A549 (cell line): ENCODE measurements at regions not wholly inside any gene's neighbourhood (a gene's known extent, or its start where the extent isn't known, plus 50 kb on each side); places are given as distances from the start of the nearest gene placed in this dataset.

Source experiments
- ATAC-seq, 2 experiments: fragments of 200-7000 bp in 1 of 2; fragments of >200 bp in 1 of 2; cut with Nextera tagmentation in 1 of 2; cut with Tn5 transposase in 1 of 2; 3 replicates each; pipeline versions ENCODE4 v1.8.0 to v1.9.1; 2018 to 2020; ENCODE audit warnings: mild to moderate bottlenecking in 1 of 2, moderate library complexity in 1 of 2
- CTCF ChIA-PET: fragments of 300-600 bp; sonication (Branson Sonifier 250); formaldehyde crosslinking; extraction: SDS; loops from one replicate; lab custom pipeline; 2021; ENCODE audit warnings: antibody characterized with exemption, inconsistent platforms; lab: Yijun Ruan, JAX
- POLR2A ChIA-PET: fragments of 350-600 bp; formaldehyde crosslinking; extraction: SDS; loops from one replicate; lab custom pipeline; 2021; ENCODE audit warnings: antibody characterized with exemption, inconsistent platforms; lab: Yijun Ruan, JAX
- DNase-seq, 2 experiments: peaks; one replicate each; pipeline versions ENCODE4 v3.0.0 to v3.0.0-alpha.2; 2011 to 2016; ENCODE audit warnings: low read depth in 1 of 2, low spot score in 1 of 2
- FAIRE-seq: peaks from 2 replicates; lab custom pipeline; 2011; peaks lifted over from hg19 to GRCh38; lab: Jason Lieb, UNC
- H3K27ac ChIP-seq, 2 experiments: fragments of >200 bp; sonication (Bioruptor Twin); formaldehyde crosslinking; 3 replicates each; pipeline ENCODE4 v1.5.1; 2016 to 2017
- H3K4me1 ChIP-seq: fragments of >200 bp; sonication (Bioruptor Twin); formaldehyde crosslinking; 3 replicates; pipeline ENCODE4 v1.6.1; 2016
- H3K4me2 ChIP-seq: fragments of >200 bp; sonication (Bioruptor Twin); formaldehyde crosslinking; 3 replicates; pipeline ENCODE4 v1.6.1; 2016
- H3K4me3 ChIP-seq: fragments of >200 bp; sonication (Bioruptor Twin); formaldehyde crosslinking; 3 replicates; pipeline ENCODE4 v1.5.1; 2016
- H3K9me3 ChIP-seq: fragments of >200 bp; sonication (Bioruptor Twin); formaldehyde crosslinking; 3 replicates; pipeline ENCODE4 v1.6.1; 2016
- CBX2 ChIP-seq: fragments of 200-600 bp; sonication (generic); IDR thresholded peaks from 2 replicates; pipeline ENCODE4 v1.6.1; 2016; ENCODE audit warnings: low read depth, mild to moderate bottlenecking, borderline replicate concordance
- CBX8 ChIP-seq: fragments of 200-600 bp; sonication (generic); IDR thresholded peaks from 2 replicates; pipeline ENCODE4 v1.6.1; 2016
- CHD2 ChIP-seq: fragments of 150-350 bp; IDR thresholded peaks from 2 replicates; pipeline ENCODE4 v1.6.1; 2014; ENCODE audit warnings: low read length; ENCODE audit not compliant: partially characterized antibody
- CHD4 ChIP-seq: fragments of 200-600 bp; sonication (generic); IDR thresholded peaks from 2 replicates; pipeline ENCODE4 v1.6.1; 2016; ENCODE audit warnings: antibody characterized with exemption, mild to moderate bottlenecking, borderline replicate concordance
- EHF ChIP-seq: fragments of 250-450 bp; sonication (Bioruptor Pico); IDR thresholded peaks from 2 replicates; pipeline ENCODE4 v1.5.0; 2020; ENCODE audit warnings: mild to moderate bottlenecking
- EHMT2 ChIP-seq: fragments of 200-600 bp; sonication (generic); IDR thresholded peaks from 2 replicates; pipeline ENCODE4 v1.6.1; 2016; ENCODE audit warnings: antibody characterized with exemption, low read depth, mild to moderate bottlenecking, moderate library complexity
- FOXS1 ChIP-seq: fragments of 250-450 bp; sonication (Bioruptor Pico); IDR thresholded peaks from 2 replicates; pipeline ENCODE4 v1.5.0; 2020; ENCODE audit warnings: mild to moderate bottlenecking, moderate library complexity
- HDAC2 ChIP-seq: fragments of 200-600 bp; sonication (generic); IDR thresholded peaks from 2 replicates; pipeline ENCODE4 v1.6.1; 2016
- HEYL ChIP-seq: fragments of 250-450 bp; sonication (Bioruptor Pico); IDR thresholded peaks from 2 replicates; pipeline ENCODE4 v1.8.0; 2021; ENCODE audit warnings: mild to moderate bottlenecking, moderate library complexity
- HMGXB4 ChIP-seq: fragments of 250-450 bp; sonication (Bioruptor Pico); IDR thresholded peaks from 2 replicates; pipeline ENCODE4 v1.5.0; 2021; ENCODE audit warnings: mild to moderate bottlenecking, moderate library complexity, borderline replicate concordance
- HOXA7 ChIP-seq: fragments of 250-450 bp; sonication (Bioruptor Pico); IDR thresholded peaks from 2 replicates; pipeline ENCODE4 v1.5.0; 2020; ENCODE audit warnings: mild to moderate bottlenecking, moderate library complexity
- HOXB13 ChIP-seq: fragments of 250-450 bp; sonication (Bioruptor Pico); IDR thresholded peaks from 2 replicates; pipeline ENCODE4 v1.5.0; 2020; ENCODE audit warnings: low read depth, mild to moderate bottlenecking, moderate library complexity
- HOXB5 ChIP-seq: fragments of 250-450 bp; sonication (Bioruptor Pico); IDR thresholded peaks from 2 replicates; pipeline ENCODE4 v1.5.0; 2020; ENCODE audit warnings: mild to moderate bottlenecking, moderate library complexity
- MAFK ChIP-seq: fragments of 450-650 bp; IDR thresholded peaks from 2 replicates; pipeline ENCODE4 v1.6.1; 2014; ENCODE audit not compliant: partially characterized antibody
- MAZ ChIP-seq: fragments of 150-350 bp; IDR thresholded peaks from 2 replicates; pipeline ENCODE4 v1.6.1; 2014; ENCODE audit warnings: antibody characterized with exemption, low read depth, low read length, borderline replicate concordance
- MYC ChIP-seq: IDR thresholded peaks from 2 replicates; pipeline ENCODE4 v1.6.1; 2012; ENCODE audit warnings: mild to moderate bottlenecking, inconsistent platforms, low read length, improper control_type of control experiment, borderline replicate concordance
- NR3C1 ChIP-seq: fragments of >200 bp; sonication (Bioruptor Twin); formaldehyde crosslinking; IDR thresholded peaks from 3 replicates; pipeline ENCODE4 v1.6.1; 2017
- RARB ChIP-seq: fragments of 250-450 bp; sonication (Bioruptor Pico); IDR thresholded peaks from 2 replicates; pipeline ENCODE4 v1.8.0; 2021; ENCODE audit warnings: mild to moderate bottlenecking, moderate library complexity
- REST ChIP-seq: fragments of 200-600 bp; sonication (generic); IDR thresholded peaks from 2 replicates; pipeline ENCODE4 v1.6.1; 2016; ENCODE audit warnings: antibody characterized with exemption, mild to moderate bottlenecking, moderate library complexity
- RFX5 ChIP-seq: fragments of 450-650 bp; IDR thresholded peaks from 2 replicates; pipeline ENCODE4 v1.7.1; 2014; ENCODE audit warnings: antibody characterized with exemption, mild to moderate bottlenecking, moderate library complexity
- TP53 ChIP-seq: fragments of 250-450 bp; sonication (Bioruptor Pico); IDR thresholded peaks from 2 replicates; pipeline ENCODE4 v1.5.0; 2021; ENCODE audit warnings: mild to moderate bottlenecking, moderate library complexity
- ZC3H11A ChIP-seq: fragments of 450-650 bp; IDR thresholded peaks from 2 replicates; pipeline ENCODE4 v1.6.1; 2014; ENCODE audit warnings: antibody characterized with exemption, mild to moderate bottlenecking
- ZSCAN20 ChIP-seq: fragments of 250-450 bp; sonication (Bioruptor Pico); IDR thresholded peaks from 2 replicates; pipeline ENCODE4 v1.8.0; 2022; ENCODE audit warnings: mild to moderate bottlenecking, moderate library complexity
- WGBS: methylation state at CpG from one replicate; pipeline ENCODE4 v1.1.6; 2017; ENCODE audit errors: missing lambda C conversion rate; 5-methylcytosine and 5-hydroxymethylcytosine counted together
- TF ChIP-seq, protein P1 (sequence below): fragments of >200 bp; sonication (Bioruptor Twin); formaldehyde crosslinking; IDR thresholded peaks from 3 replicates; pipeline ENCODE4 v1.5.1; 2016
- TF ChIP-seq, protein P2 (sequence below): fragments of 450-650 bp; IDR thresholded peaks from 2 replicates; pipeline ENCODE4 v1.6.1; 2014; ENCODE audit warnings: antibody characterized with exemption
- TF ChIP-seq, protein P3 (sequence below): IDR thresholded peaks from 2 replicates; pipeline ENCODE4 v1.6.1; 2012

- no peak for TF ChIP-seq HOXA7 (CRISPR knock-in tag)
- TF ChIP-seq FOXS1 (CRISPR knock-in tag) = no peak
- TF ChIP-seq EHF = no peak
- no peak for TF ChIP-seq MAZ
- TF ChIP-seq ZSCAN20 = no peak
- TF ChIP-seq RARB = no peak
- Histone ChIP-seq H3K27ac (no peak overlapping the region), H3K4me1 (peaks cover 5% of the 10 kb centered on the region; the same call in 1 of the 3 replicates), H3K4me3 (no peak overlapping the region), H3K4me2 (no peak overlapping the region), H3K9me3 (peaks cover 20% of the 10 kb centered on the region; the same call in 2 of the 3 replicates)
- 50% methylated on average over 3 of the region's 3 CpGs for WGBS
- CTCF ChIA-PET = interaction anchor here (0.9 kb wide), 1 partner anchor 184 kb away, joined by 3 read pairs; no protein-coding TSS in a partner anchor
- ATAC-seq = no peak
- DNase-seq = no peak
- POLR2A ChIA-PET = no interaction called here
- no peak for FAIRE-seq
These were observed 152.4 kb upstream of the SERPINE2 start for GRCh38 chr2:224191465-224191864.

DNA sequence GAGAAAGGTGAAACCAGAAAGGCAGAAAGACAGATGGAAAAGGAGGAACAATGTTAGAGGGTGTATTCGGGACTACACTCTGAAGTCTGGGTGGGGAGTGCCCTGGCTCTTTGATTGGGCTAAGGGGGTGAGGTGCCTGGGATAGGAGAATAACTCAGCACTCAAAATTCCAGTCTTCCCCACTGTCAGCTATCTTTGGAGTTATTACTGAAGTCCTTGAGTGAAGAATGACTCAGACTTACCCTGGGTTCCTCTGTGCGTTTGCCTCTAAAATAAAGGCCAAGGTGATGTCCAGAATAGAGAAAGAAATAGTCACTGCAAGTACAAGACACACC is 151.8 kb upstream of the SERPINE2 start:
- CTCF ChIA-PET = interaction anchor here (0.9 kb wide), 1 partner anchor 183 kb away, joined by 3 read pairs; no protein-coding TSS in a partner anchor

DNA sequence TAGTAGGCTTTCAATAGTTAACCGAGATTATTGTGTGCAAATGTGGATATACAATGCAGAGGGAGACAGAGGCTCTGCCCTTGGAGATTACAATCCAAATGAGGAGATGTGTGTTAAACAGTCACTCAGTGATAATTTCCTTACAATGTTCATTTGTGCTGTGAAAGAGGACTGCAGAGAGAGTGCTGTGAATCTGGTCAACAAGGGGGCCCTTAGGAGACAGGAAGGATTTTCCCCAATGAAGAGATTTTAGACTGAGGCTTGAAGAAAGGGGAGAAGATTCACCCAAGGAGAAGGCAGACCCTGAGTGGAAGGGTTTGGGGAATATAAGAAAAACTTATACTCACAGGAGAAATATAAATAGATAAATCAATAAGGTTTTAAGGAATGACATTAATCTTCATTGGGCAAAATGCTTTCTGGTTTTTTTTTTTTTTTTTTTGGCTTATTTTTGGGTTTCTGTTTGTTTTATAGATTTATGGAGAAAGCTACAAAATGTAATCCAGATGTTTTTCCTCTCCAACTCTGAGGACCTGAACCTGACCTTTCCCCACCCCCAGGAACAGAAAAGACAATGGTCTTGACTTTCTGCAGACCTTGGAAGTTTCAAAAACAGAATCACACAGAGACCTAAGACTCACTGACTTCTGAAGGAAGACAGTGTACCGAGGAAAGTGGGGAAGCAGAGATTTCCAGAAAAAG is 151.3 kb upstream of the SERPINE2 start:
- DNase-seq (no peak), FAIRE-seq (no peak), ATAC-seq (no peak)
- ChIA-PET POLR2A (no interaction called here), CTCF (interaction anchor here (0.9 kb wide), 1 partner anchor 182 kb away, joined by 3 read pairs; no protein-coding TSS in a partner anchor)
- Histone ChIP-seq H3K9me3 (peaks cover 20% of the 10 kb centered on the region; the same call in 2 of the 3 replicates), H3K4me2 (no peak overlapping the region), H3K4me3 (no peak overlapping the region), H3K4me1 (0 out of 3 replicates have a peak, but pooled peaks cover 4% of the 10 kb centered on the region), H3K27ac (no peak overlapping the region)
- 72% methylated on average over 2 of the region's 2 CpGs for WGBS
- TF ChIP-seq CBX2 (no peak), HOXB13 (CRISPR knock-in tag) (no peak), HMGXB4 (CRISPR knock-in tag) (no peak), REST (no peak), MAFK (no peak), MYC (no peak), CHD2 (no peak), HEYL (CRISPR knock-in tag) (no peak), NR3C1 (no peak), TP53 (CRISPR knock-in tag) (no peak), EHF (no peak), HDAC2 (no peak), ZC3H11A (no peak)
- TF ChIP-seq, protein P1, sequence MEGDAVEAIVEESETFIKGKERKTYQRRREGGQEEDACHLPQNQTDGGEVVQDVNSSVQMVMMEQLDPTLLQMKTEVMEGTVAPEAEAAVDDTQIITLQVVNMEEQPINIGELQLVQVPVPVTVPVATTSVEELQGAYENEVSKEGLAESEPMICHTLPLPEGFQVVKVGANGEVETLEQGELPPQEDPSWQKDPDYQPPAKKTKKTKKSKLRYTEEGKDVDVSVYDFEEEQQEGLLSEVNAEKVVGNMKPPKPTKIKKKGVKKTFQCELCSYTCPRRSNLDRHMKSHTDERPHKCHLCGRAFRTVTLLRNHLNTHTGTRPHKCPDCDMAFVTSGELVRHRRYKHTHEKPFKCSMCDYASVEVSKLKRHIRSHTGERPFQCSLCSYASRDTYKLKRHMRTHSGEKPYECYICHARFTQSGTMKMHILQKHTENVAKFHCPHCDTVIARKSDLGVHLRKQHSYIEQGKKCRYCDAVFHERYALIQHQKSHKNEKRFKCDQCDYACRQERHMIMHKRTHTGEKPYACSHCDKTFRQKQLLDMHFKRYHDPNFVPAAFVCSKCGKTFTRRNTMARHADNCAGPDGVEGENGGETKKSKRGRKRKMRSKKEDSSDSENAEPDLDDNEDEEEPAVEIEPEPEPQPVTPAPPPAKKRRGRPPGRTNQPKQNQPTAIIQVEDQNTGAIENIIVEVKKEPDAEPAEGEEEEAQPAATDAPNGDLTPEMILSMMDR = no peak
- TF ChIP-seq, protein P2, sequence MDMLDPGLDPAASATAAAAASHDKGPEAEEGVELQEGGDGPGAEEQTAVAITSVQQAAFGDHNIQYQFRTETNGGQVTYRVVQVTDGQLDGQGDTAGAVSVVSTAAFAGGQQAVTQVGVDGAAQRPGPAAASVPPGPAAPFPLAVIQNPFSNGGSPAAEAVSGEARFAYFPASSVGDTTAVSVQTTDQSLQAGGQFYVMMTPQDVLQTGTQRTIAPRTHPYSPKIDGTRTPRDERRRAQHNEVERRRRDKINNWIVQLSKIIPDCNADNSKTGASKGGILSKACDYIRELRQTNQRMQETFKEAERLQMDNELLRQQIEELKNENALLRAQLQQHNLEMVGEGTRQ = no peak

More for the DNA sequence above, 151.8 kb upstream of the SERPINE2 start:
- H3K4me1 ChIP-seq = 0 out of 3 replicates have a peak, but pooled peaks cover 4% of the 10 kb centered on the region
- TF ChIP-seq FOXS1 (CRISPR knock-in tag) (no peak), CHD4 (no peak), RARB (no peak), CBX8 (no peak), EHMT2 (no peak), RFX5 (no peak), HOXB5 (CRISPR knock-in tag) (no peak), NR3C1 (no peak)
- TF ChIP-seq, protein P3, sequence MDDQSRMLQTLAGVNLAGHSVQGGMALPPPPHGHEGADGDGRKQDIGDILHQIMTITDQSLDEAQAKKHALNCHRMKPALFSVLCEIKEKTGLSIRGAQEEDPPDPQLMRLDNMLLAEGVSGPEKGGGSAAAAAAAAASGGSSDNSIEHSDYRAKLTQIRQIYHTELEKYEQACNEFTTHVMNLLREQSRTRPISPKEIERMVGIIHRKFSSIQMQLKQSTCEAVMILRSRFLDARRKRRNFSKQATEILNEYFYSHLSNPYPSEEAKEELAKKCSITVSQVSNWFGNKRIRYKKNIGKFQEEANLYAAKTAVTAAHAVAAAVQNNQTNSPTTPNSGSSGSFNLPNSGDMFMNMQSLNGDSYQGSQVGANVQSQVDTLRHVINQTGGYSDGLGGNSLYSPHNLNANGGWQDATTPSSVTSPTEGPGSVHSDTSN = no peak
- peaks cover 20% of the 10 kb centered on the region; the same call in 2 of the 3 replicates for H3K9me3 ChIP-seq
- FAIRE-seq = no peak
- no peak overlapping the region for H3K27ac ChIP-seq
- POLR2A ChIA-PET = no interaction called here
- 24% methylated on average over 2 of the region's 2 CpGs for WGBS
- no peak for DNase-seq
- no peak overlapping the region for H3K4me2 ChIP-seq
- no peak overlapping the region for H3K4me3 ChIP-seq
- 0 out of 6 replicates have a peak, but pooled peaks have one; percentile 34 for ATAC-seq
